IPS-NIHi7 (cell line): ENCODE measurements at regions not wholly inside any gene's neighbourhood (a gene's known extent, or its start where the extent isn't known, plus 50 kb on each side); places are given as distances from the start of the nearest gene placed in this dataset.

Experiments used
- DNase-seq: peaks from one replicate; pipeline ENCODE4 v3.0.0; 2012; ENCODE audit warnings: mixed read lengths; ENCODE audit errors: extremely low spot score

DNA sequence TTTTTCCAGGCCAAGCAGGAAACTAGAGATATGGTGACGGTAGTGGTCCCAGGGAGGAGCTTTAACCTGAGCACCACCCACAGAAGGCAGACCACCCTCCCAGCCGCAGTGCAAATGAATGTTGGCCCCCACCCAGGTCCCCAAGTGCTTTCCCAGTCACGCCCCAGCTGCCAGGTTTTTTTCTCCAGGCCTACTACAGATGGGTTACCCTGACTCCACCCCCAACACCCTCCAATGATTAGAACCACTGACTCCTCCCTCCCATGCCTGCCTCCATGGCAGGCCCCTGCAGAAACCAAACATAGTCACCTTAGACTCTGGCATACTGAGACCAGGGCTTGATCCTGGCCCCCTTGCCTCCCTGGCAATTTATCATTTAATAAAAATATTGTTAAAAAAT lies 58.7 kb upstream of the CHST1 start:
- DNase-seq, result peak; percentile 56

DNA sequence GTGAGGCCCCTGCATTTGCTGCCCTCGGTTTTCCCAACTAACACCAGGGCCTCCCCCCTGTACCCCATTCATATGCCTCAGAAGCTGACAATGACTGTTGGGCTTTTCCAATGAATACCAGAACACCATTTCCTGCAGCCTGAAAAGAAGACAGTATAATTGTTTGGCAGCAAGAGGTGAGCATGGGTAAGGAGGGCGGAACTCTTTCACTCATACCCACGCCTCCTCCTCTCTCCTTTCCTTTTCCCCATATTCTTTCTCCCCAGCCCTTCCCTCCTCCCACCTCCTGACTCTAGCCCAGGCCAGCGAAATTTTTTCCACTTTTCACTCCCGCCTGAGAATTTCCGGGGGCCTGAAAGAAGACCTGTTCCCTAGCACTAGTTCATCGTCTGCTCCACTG lies 58.0 kb upstream of the CHST1 start:
- DNase-seq, result peak; percentile 20

DNA sequence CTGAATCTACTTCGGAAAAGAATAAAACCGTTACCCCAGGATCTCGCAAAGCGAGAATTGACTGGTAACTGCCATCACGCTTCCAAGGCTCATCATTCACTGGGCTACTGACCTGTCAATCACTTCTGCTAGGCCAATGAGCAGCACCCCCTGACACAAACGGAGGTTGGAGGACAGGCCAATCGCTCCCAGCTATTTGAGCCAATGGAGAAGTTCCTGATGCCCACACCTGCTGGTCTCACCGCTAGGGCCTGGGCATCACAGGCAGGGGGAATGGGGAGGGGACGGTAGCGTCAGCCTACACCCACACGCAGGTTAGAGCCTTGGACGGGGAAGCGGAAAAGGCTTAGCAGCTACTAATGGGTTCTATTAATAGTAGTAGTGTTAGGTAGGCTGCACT lies 56.7 kb upstream of the CHST1 start:
- peak; percentile 71 for DNase-seq

DNA sequence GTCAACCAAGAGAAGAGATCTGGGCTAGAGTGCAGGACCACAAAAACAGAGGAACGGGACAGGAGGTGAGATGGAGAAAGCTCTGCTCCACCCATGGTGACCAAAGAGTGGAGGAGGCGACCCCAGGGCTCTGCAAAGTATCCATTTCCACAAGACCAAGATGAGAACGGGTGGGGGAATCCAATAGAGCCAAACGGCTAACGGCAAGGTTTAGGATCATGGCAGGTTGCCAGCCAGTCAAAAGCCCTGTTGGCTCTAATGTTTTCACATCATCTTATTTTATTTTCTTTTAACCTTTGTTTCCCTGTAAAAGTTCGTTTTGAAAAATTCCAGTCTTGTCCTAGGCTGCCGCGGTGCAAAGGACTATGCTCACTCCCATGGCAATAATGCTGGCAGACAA lies 52.1 kb upstream of the CHST1 start:
- DNase-seq, result no peak

DNA sequence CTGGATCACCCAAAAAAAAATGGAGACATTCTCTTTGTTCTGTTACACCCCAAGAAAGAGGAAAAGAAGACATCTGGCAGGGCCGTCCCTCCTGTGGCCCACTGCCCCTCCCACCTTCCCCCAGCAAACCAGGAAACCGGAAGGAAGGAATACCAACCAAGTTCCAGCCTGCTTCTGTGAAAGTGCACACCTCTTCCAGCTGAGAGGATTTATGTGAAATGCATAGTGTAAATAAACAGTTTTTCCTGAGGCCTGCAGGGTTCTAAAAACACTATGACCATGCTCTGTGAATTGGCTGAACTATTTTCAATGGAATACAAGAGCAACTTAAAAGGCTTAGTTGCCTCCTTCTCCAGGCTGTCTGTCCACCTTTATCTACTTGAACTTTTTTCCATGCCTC lies 50.0 kb upstream of the CHST1 start:
- DNase-seq, result no peak
